NCI-H460 (cell line): ENCODE measurements at regions not wholly inside any gene's neighbourhood (a gene's known extent, or its start where the extent isn't known, plus 50 kb on each side); places are given as distances from the start of the nearest gene placed in this dataset.
A peak's percentile ranks its signal among the peaks of the same experiment; 100 is the strongest.
"Not testable (repeated sequence)": the region's sequence is repeated elsewhere in the genome, so short reads cannot be mapped to it uniquely, and the experiment has no call there.

ENCODE experiments used
- DNase-seq: peaks from one replicate; pipeline ENCODE4 v3.0.0-alpha.2; 2016; ENCODE audit warnings: low read depth; ENCODE audit errors: extremely low read depth

- DNase-seq, result no peak
Observed at GRCh38 chr12:47412601-47413236, 293.1 kb downstream of the RPAP3 start.

- no peak for DNase-seq
Observed at GRCh38 chr12:47411966-47412365, 293.9 kb downstream of the RPAP3 start.

GRCh38 chr12:47410862-47411261 is 295.0 kb downstream of the RPAP3 start:
- DNase-seq, result no peak

- no peak for DNase-seq
Observed at GRCh38 chr12:47410383-47410782, 295.4 kb downstream of the RPAP3 start.

- DNase-seq, result no peak
Observed at GRCh38 chr12:47409310-47409987, 296.4 kb downstream of the RPAP3 start.

GRCh38 chr12:47408171-47408871 is 297.5 kb downstream of the RPAP3 start:
- no peak for DNase-seq

- no peak for DNase-seq
Observed at GRCh38 chr12:47407463-47408129, 298.2 kb downstream of the RPAP3 start.

- DNase-seq, result no peak
Observed at GRCh38 chr12:47403681-47404080, 302.1 kb downstream of the RPAP3 start.

GRCh38 chr12:47401196-47401595 is 304.6 kb downstream of the RPAP3 start:
- DNase-seq, result not testable (repeated sequence)

GRCh38 chr12:47400266-47400665 is 305.6 kb downstream of the RPAP3 start:
- no peak for DNase-seq

GRCh38 chr12:47397664-47398281 is 308.1 kb downstream of the RPAP3 start:
- peak; percentile 65 for DNase-seq

- no peak for DNase-seq
Observed at GRCh38 chr12:47396902-47397663, 308.7 kb downstream of the RPAP3 start.

GRCh38 chr12:47394070-47394469 is 311.8 kb downstream of the RPAP3 start:
- no peak for DNase-seq

- no peak for DNase-seq
Observed at GRCh38 chr12:47393403-47393790, 312.4 kb downstream of the RPAP3 start.

- no peak for DNase-seq
Observed at GRCh38 chr12:47391566-47391965, 311.8 kb upstream of the AMIGO2 start.

- no peak for DNase-seq
Observed at GRCh38 chr12:47388712-47389111, 309.0 kb upstream of the AMIGO2 start.

- DNase-seq, result no peak
Observed at GRCh38 chr12:47387994-47388393, 308.2 kb upstream of the AMIGO2 start.

GRCh38 chr12:47385653-47386052 is 305.9 kb upstream of the AMIGO2 start:
- no peak for DNase-seq

GRCh38 chr12:47383942-47384341 is 304.2 kb upstream of the AMIGO2 start:
- peak; percentile 89 for DNase-seq

GRCh38 chr12:47382305-47382704 is 302.5 kb upstream of the AMIGO2 start:
- no peak for DNase-seq
